NCI-H128 (cell line): ENCODE measurements at regions not wholly inside any gene's neighbourhood (a gene's known extent, or its start where the extent isn't known, plus 50 kb on each side); places are given as distances from the start of the nearest gene placed in this dataset.

ENCODE experiments used
- DNase-seq: peaks from one replicate; lab custom pipeline; 2025; ENCODE audit not compliant: unreplicated experiment; lab: John Stamatoyannopoulos, UW

DNA sequence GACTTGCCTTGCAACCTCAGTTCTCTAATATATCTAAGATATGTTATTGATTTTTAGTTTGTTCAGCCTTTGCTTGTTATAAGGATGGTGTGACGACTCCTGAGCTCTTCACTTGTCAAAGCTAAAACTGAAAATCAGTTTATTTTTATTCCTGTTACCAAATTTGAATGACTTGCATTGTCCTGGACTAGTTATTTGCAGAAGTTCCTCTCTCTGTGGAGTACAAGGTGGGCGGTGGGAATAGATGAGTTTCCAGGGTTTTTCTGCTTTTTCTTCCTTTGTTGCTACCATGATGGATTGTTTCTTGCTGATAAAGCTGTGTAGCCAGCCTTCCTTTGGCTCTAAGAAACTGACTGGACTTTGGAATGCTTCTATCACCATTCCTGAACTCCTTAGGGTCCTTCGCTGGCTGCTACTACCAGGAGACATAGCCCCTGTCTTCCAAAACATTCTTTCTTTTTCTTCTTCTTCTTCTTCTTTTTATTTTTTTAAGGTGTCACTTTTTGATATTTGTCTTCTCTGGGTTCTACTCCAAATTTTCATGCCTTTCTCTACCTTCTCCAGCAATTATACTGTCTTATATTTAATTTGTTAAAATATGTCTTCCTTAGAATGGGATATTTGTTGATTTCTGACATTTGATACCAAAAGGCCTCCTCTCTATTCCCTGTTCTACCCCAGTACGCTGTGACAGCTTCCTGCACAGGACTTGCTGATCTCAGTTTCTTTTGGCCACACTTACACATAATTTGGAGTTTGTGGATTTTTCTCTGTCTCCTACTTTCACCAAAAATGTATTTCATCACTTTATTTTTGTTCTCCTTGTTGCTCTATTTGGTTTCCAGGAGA, 145.1 kb upstream of the THRB start:
- no peak for DNase-seq

GRCh38 chr3:24640330-24640877, 145.8 kb upstream of the THRB start:
- no peak for DNase-seq

GRCh38 chr3:24641628-24642027, 147.0 kb upstream of the THRB start:
- DNase-seq: no peak

- no peak for DNase-seq
Observed at GRCh38 chr3:24645047-24645446, 150.4 kb upstream of the THRB start.

DNA sequence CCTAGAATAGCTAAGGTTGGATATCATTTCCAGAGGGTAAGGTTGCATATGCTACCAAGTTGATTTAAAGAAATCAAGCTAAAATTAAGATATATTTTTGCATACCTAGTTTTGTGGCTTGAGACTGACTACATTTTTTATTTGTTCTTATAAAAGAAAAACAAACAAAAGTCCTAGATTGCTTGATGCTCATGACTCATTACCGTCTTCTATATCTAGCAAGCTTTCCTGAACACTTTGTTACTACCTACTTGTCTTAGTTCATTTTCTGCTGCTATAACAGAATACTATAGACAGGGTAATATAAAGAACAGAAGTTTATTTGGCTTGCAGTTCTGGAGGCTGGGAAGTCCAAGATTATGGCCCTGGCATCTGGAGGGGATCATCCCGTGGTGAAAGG, 152.1 kb upstream of the THRB start:
- DNase-seq: no peak

- DNase-seq: no peak
Observed at GRCh38 chr3:24648063-24648462, 153.4 kb upstream of the THRB start.

DNA sequence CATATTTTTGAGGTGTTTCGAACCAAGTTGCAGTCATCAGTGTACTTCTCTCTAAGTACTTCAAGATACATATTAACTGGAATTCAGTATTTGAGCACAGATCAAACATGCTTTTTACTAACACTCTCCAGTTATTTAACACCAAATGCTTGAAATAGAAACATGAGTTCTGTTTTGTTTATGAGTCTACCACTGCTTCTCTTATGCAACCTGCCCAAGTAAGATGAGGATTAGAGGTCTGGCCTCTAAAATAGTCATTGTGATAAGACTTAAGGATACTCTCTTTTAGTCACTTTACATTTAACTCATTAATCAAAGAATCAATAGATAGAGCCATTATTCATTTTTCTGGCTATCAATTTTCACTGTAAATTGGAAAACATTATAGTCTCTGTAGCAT, 156.2 kb upstream of the THRB start:
- DNase-seq: no peak

GRCh38 chr3:24657870-24658510, 163.3 kb upstream of the THRB start:
- DNase-seq: no peak

GRCh38 chr3:24661175-24661584, 166.5 kb upstream of the THRB start:
- DNase-seq: no peak

- no peak for DNase-seq
Observed at GRCh38 chr3:24662449-24663345, 168.0 kb upstream of the THRB start.

DNA sequence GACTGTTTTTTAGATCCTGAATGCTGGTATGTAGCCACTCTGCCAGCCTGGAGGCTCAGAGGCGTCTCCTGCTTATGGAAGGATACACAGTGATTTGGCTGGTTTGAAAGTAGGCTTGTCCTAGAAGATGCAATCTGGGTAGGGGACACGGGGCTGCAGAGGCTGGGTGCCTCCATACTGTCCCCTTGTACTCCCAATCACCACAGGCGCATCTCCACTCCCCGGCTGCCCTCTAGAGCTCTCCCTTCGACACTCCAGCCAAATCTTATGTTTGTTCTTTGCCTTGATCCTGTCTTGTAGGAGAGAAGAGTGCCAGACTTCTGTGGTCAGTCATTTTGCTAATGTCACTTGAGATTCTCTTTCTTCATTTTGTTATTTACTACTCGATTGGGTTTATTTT, 168.8 kb upstream of the THRB start:
- no peak for DNase-seq

- DNase-seq: no peak
Observed at GRCh38 chr3:24668039-24668438, 173.4 kb upstream of the THRB start.

DNA sequence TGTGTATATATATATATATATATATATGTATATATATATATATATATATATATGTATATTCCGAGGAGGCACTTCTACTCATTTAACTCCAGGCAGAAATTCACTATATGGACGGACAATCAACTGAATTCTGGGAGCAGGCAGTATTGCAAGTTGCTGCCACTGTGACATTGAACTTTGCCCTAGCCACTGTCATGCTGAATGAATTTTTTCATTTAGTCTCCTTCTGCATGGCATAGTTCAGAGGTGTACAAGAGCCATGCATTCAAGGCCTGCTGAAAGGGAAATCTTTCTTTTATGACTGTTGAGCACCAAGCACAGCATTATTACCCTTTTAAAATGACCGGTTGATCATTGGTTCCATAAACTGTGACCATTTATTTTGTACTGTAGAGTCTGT, 176.2 kb upstream of the THRB start:
- no peak for DNase-seq

- DNase-seq: no peak
Observed at GRCh38 chr3:24673596-24673995, 178.9 kb upstream of the THRB start.

DNA sequence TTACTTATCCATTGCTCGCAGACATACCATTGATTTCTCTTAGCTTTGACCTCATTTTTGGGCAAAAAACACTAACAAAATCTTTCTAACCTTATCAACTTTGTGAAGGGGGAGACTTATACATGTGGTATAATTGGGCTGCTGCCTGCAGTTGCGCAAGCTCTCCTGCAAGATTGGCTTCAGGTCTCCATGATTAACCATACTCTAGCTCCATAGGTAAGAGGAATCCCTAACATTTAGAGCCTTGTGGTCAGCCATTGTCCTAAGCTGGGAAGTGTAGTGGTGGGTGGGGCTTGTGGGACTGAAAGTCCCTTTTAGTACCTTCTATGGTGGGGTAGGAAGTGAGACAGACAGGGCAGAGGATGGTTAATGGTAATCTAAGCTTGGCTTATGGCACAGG, 179.6 kb upstream of the THRB start:
- DNase-seq: no peak

DNA sequence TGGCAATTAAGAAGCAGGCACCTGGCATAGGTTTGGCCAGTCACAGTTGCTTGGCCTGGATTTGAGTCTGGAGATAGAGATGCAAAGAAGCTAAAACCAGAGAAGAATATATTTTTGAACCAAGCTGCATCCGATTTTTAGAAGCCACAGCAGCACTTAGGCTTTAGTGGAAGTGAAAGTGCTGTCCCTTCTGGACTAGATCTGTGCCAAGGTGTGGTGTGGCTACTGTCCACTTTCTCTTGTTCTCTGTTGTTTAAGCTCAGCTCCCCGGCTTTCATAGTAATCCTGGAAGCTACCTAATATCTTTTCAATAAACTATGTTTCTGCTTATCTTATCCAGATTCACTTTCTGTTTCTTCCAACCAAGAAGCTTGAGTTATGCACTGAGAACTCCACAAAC, 183.4 kb upstream of the THRB start:
- DNase-seq: no peak

DNA sequence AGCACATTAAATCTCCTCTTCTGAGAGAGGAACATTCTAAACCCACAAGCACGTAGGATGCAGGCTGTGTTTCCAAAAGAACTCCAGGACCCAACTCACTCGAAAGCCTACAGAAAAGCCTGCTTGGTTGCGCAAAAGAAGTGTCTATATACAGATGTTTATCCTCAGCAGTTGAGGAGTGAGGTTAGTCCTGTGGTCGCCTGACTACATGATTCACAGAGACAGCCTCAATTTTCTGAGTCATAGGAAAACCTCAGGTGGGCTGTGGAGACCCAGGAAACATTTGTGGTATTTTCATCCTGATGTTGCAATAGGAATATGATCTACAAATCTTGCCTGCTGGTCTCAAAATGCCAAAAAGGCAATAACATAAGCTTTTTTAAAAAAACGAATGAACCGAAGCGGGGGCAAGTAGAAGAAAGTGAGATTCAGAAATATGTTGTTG, 183.8 kb upstream of the THRB start:
- DNase-seq: no peak

DNA sequence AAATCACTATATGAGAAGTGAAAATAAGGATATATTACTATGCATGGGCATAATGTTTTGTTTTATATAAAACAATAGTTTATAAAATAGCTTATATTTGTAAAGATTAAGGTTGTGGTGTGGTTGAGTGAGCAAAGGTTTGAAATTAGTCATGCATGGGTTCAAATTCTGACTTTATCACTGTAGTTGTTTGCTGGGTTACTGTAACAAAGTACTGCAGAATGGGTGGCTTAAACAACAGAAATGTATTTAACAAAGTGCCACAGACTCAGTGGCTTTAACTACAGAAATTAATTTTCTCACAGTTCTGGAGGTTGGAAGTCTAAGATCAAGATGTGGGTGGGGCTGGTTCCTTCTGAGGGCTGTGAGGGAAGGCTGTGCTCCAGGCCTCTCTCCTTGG, 184.8 kb upstream of the THRB start:
- DNase-seq: no peak

DNA sequence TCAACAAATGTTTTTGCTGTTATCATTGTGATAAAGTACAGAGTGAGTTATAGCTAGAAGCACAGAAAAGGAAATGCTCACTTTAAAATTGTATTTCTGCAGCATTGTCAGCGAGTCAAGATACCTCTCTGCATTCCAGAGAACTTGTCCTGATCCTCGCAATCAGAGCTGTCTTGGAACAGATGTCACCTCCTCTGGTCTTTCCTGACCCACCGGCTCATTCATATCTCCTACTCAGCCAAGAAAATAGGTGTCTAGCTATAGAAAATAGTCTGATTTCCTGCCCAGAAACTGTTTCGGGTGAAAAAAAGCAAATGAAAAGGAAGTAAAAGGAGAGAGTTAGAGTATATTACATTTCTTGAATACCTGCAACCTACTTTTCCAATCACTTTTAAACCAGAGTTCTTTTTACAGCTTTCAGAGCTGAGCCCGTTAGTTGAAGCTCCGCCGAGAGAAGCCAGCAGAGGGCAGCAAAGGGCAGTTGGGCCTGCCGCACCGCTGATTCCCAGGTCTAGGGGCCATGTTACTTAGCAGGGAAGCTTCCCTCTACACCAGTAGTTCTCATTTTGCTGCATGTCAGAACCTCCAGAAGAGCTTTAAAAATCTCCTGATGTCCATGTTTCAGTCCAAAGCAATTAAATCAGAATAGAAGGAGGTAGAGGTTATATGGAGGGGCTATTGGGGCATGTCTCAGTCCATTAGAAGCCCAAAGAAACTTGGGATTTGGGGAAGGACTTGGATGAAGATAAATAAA, 185.7 kb upstream of the THRB start:
- DNase-seq: no peak

GRCh38 chr3:24682141-24682547, 187.5 kb upstream of the THRB start:
- DNase-seq: no peak

DNA sequence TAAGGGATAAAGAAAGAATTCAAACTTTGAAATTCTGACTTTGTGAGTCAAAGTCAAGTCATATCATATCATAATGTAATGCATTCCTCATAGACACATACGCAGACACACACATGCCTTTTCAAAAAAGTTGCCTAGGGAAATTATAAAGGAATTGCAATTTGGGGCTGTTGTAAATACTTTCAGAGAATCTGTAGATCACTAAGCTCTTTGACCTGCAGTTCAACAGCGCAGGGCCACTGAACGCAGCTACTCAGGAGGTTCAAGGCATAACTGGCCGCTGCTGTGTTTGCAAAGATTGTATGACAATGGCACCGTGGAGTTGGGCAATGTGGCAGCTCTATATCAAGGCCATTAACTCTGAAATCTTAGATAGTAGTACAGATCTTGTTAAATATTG, 188.4 kb upstream of the THRB start:
- DNase-seq: no peak
